Calu3 (cell line): ENCODE measurements at regions not wholly inside any gene's neighbourhood (a gene's known extent, or its start where the extent isn't known, plus 50 kb on each side); places are given as distances from the start of the nearest gene placed in this dataset.

Experiments
- BruUV-seq: library from RNA; stranded (reverse); fragments of 400-500 nt; replicated peaks from 2 replicates; lab custom pipeline; 2021; lab: Mats Ljungman, UMichigan
- CTCF ChIA-PET: fragments of 300-600 bp; sonication (Branson Sonifier 250); formaldehyde crosslinking; loops from one replicate; lab custom pipeline; 2022; ENCODE audit warnings: antibody characterized with exemption; lab: Charles Lee
- DNase-seq: peaks from one replicate; pipeline ENCODE4 v3.0.0; 2022
- H3K27ac Mint-ChIP-seq: one replicate; pipeline ENCODE4 v1.8.0; 2022; ENCODE audit warnings: mixed read lengths; ENCODE audit not compliant: unreplicated experiment
- H3K27me3 Mint-ChIP-seq: one replicate; pipeline ENCODE4 v1.8.0; 2022; ENCODE audit warnings: mixed read lengths; ENCODE audit not compliant: unreplicated experiment
- H3K36me3 Mint-ChIP-seq: one replicate; pipeline ENCODE4 v1.8.0; 2022; ENCODE audit warnings: mild to moderate bottlenecking, moderate library complexity, mixed read lengths; ENCODE audit not compliant: insufficient read depth, unreplicated experiment
- H3K4me1 Mint-ChIP-seq: one replicate; pipeline ENCODE4 v1.8.0; 2022; ENCODE audit warnings: mild to moderate bottlenecking, low read depth, mixed read lengths; ENCODE audit not compliant: unreplicated experiment
- H3K4me3 Mint-ChIP-seq: one replicate; pipeline ENCODE4 v1.8.0; 2022; ENCODE audit warnings: mild to moderate bottlenecking, low read depth, moderate library complexity, mixed read lengths; ENCODE audit not compliant: unreplicated experiment
- H3K9me3 Mint-ChIP-seq: one replicate; pipeline ENCODE4 v1.8.0; 2022; ENCODE audit warnings: low read depth, mixed read lengths; ENCODE audit not compliant: unreplicated experiment
- intact Hi-C: fragments of 100-400 bp; cut with micrococcal nuclease; formaldehyde crosslinking; loops from one replicate; pipeline ENCODE4 v1.10.0; 2022; ENCODE audit not compliant: unreplicated experiment
- TF ChIP-seq, protein P1 (sequence below): fragments of 200-600 bp; IDR thresholded peaks from one replicate; pipeline ENCODE4 v1.8.0; 2022; ENCODE audit warnings: antibody characterized with exemption; ENCODE audit not compliant: unreplicated experiment

DNA sequence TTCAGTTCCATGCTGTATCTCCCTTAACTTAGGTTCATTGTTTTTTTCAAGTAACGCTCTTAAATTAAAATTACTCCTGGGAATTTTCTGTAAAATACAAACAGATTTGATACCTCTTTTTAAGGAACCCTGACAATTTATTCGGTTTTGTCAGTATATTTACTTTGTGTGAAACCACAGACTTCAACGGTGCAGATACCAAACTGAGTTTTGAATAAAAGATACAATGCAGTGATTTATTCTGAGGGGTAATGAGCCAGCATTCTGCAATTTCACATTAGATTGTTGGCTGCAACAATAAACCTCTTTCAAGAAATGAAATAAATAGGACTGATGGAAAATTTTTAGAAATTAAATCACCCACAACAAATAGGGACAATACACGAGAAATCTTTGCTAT is 308.6 kb upstream of the EDIL3 start:
- peaks cover 8% of the 10 kb centered on the region for H3K4me1 Mint-ChIP-seq
- H3K9me3 Mint-ChIP-seq = no peaks in the 10 kb centered on the region
- no peaks in the 10 kb centered on the region for H3K27me3 Mint-ChIP-seq
- no peak for DNase-seq
- H3K36me3 Mint-ChIP-seq = no peaks in the 10 kb centered on the region
- H3K4me3 Mint-ChIP-seq = no peak overlapping the region
- no peak overlapping the region for H3K27ac Mint-ChIP-seq
- TF ChIP-seq, protein P1, sequence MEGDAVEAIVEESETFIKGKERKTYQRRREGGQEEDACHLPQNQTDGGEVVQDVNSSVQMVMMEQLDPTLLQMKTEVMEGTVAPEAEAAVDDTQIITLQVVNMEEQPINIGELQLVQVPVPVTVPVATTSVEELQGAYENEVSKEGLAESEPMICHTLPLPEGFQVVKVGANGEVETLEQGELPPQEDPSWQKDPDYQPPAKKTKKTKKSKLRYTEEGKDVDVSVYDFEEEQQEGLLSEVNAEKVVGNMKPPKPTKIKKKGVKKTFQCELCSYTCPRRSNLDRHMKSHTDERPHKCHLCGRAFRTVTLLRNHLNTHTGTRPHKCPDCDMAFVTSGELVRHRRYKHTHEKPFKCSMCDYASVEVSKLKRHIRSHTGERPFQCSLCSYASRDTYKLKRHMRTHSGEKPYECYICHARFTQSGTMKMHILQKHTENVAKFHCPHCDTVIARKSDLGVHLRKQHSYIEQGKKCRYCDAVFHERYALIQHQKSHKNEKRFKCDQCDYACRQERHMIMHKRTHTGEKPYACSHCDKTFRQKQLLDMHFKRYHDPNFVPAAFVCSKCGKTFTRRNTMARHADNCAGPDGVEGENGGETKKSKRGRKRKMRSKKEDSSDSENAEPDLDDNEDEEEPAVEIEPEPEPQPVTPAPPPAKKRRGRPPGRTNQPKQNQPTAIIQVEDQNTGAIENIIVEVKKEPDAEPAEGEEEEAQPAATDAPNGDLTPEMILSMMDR = no peak
- intact Hi-C loops = no loop called here
- CTCF ChIA-PET = interaction anchor here (0.7 kb wide), 1 partner anchor 926 kb away, joined by 3 read pairs; no protein-coding TSS in a partner anchor
- BruUV-seq = no TSS peak

DNA sequence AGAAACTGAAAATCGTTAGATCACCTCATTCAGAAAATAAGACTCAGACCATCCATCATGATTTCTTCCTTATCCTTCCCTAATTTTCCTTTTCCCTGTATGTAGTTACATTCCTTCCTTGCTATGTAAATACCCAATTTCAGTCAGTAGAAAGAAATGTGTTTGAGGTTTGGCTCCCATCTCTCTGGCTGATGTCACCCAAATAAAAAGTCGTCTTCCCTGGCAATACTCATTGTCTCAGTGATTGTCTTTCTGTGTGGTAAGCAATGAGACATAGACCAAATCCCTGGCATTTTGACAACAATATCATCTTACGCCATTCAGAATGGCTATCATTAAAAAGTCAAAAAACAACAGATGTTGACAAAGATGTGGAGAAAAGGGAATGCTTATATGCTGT is 303.9 kb upstream of the EDIL3 start:
- Mint-ChIP-seq H3K9me3 (no peaks in the 10 kb centered on the region), H3K4me1 (no peaks in the 10 kb centered on the region), H3K36me3 (no peaks in the 10 kb centered on the region), H3K27me3 (no peaks in the 10 kb centered on the region), H3K4me3 (no peak overlapping the region), H3K27ac (no peak overlapping the region)
- DNase-seq = no peak
- no TSS peak for BruUV-seq
- TF ChIP-seq, protein P1 = no peak
- CTCF ChIA-PET = no interaction called here
- intact Hi-C loops = no loop called here

DNA sequence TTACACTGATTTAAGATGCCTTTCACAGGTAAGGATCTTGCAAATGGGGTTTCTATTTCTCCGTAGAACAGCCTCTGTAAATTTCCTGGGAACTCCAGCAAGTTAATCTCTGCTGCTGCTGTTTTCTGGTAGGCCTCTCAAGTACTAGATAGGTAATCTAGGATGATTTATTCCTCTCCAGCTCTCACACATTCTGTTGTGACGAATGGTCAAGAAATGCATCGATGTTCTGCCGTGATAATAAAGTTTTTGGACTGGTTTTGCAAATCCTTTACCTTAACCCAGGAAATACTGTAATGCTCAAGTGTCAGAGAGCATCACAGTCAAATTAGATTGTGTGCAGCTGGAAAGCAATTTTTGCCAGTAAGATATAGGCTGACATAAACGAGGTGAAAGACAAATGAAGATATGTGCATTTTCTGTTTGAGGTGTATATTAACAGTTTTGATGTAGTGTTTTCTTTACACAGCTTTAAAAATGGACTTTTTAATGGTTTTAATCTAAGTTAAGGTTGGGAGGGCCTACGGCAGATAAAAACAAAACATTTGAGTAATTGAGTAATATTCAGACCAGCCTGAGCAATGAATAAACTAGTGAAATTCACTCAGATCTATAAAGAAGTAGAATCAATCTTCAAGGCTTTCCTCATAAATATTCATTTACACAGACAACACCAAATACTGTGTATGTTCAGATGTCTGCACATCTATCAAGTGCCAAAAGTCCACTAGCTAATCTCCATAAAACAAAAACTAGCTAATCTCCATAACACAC is 300.6 kb upstream of the EDIL3 start:
- Mint-ChIP-seq H3K27me3 (no peaks in the 10 kb centered on the region), H3K4me3 (no peak overlapping the region), H3K36me3 (no peaks in the 10 kb centered on the region), H3K4me1 (no peaks in the 10 kb centered on the region), H3K9me3 (no peaks in the 10 kb centered on the region), H3K27ac (no peak overlapping the region)
- no peak for DNase-seq
- CTCF ChIA-PET = no interaction called here
- TF ChIP-seq, protein P1 = no peak
- no TSS peak for BruUV-seq
- intact Hi-C loops = no loop called here

DNA sequence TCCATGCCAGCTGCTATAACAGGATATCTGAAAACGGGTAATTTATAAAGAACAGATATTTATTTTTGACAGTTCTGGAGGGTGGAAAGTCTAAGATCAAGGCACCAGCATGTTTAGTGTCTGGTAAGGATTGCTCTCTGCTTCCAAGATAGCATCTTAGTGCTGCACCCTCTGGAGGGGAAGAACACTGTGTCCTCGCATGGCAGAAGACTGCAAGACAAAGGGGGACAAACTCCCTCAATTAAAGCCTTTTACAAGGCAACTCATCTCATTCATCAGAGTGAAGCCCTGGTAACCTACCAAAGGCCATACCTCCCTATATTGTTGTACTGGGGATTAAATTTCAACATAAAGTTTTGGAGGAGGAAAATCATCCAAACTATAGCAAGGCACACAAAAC is 298.9 kb upstream of the EDIL3 start:
- Mint-ChIP-seq H3K27me3 (no peaks in the 10 kb centered on the region), H3K9me3 (no peaks in the 10 kb centered on the region), H3K4me1 (no peaks in the 10 kb centered on the region), H3K4me3 (no peak overlapping the region), H3K36me3 (no peaks in the 10 kb centered on the region), H3K27ac (no peak overlapping the region)
- no peak for DNase-seq
- BruUV-seq = no TSS peak
- intact Hi-C loops = no loop called here
- CTCF ChIA-PET = interaction anchor here (0.8 kb wide), 1 partner anchor 635 kb away, joined by 3 read pairs; no protein-coding TSS in a partner anchor
- TF ChIP-seq, protein P1 = no peak
